GM12872 (cell line): ENCODE measurements at regions not wholly inside any gene's neighbourhood (a gene's known extent, or its start where the extent isn't known, plus 50 kb on each side); places are given as distances from the start of the nearest gene placed in this dataset.

Experiments
- TF ChIP-seq, protein P1 (sequence below): IDR thresholded peaks from 3 replicates; pipeline ENCODE4 v1.5.1; 2011; ENCODE audit warnings: low read depth, mild to moderate bottlenecking, low read length, moderate library complexity; ENCODE audit not compliant: insufficient read depth

DNA sequence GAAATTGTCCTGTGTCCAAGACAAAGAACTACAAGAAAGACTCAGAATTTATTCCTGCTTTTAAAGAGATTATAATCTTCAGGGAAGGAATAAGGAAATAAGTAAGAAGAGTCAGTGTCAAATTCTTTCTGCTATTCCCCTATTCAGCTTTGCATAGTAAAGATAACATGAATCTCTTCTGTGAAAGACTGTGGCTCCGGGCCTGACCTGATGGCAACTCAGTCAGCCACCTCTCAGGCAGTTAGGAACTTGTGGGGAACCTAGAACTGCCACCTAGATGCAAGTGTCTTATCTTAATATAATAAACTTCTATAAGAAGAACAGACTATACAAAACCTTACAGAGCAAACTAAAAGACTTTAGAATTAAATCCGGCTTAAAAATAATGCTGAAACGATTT lies 382.0 kb downstream of the RAD51AP2 start:
- TF ChIP-seq, protein P1, sequence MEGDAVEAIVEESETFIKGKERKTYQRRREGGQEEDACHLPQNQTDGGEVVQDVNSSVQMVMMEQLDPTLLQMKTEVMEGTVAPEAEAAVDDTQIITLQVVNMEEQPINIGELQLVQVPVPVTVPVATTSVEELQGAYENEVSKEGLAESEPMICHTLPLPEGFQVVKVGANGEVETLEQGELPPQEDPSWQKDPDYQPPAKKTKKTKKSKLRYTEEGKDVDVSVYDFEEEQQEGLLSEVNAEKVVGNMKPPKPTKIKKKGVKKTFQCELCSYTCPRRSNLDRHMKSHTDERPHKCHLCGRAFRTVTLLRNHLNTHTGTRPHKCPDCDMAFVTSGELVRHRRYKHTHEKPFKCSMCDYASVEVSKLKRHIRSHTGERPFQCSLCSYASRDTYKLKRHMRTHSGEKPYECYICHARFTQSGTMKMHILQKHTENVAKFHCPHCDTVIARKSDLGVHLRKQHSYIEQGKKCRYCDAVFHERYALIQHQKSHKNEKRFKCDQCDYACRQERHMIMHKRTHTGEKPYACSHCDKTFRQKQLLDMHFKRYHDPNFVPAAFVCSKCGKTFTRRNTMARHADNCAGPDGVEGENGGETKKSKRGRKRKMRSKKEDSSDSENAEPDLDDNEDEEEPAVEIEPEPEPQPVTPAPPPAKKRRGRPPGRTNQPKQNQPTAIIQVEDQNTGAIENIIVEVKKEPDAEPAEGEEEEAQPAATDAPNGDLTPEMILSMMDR: no peak

DNA sequence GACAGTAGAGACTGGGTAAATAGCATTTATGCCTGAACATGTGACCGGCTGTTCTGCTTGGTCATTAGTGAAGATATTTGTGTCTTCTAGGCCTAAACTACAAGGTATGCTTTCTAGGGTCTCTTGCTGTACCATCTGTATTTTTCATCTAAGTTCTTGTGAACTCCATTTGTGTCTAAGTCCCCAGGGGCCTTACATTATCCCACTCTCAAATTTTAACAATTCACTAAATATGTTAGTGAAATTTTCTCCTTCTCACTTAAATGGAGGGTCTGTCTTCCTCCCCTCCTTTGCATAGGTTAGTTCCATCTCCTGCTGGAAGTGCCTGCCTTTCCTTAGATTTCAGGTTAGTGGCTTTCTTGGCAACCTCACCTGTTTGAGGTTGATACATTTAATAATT lies 382.6 kb downstream of the RAD51AP2 start:
- TF ChIP-seq, protein P1: no peak

DNA sequence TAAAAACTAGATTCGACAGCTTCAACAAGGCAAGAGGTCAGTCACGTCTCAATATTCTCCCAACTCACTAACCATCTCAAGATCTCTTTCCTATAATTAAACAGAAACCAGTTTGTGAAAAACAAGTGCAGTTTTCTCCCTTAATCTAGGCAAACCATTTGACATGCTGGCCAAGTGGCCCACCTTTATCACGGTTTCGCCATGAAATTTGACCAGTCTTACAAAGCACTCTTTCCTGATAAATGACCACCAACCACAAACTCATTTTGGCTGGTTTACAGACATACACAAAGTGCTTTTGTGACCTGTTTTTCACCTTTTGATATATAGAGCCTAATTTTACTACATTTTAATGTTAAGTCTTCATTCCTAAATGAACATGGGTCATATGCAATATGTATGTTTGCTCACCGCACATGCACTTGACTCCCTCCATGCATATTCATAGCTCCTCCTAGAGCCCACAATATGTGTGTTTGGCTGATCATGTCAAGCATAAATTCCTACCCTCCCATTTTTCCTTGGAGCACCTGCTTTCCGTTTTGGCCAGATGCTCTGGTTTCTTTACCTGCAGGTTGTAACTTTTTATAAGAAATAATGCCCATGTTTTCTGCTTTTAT lies 385.1 kb downstream of the RAD51AP2 start:
- TF ChIP-seq, protein P1: no peak

DNA sequence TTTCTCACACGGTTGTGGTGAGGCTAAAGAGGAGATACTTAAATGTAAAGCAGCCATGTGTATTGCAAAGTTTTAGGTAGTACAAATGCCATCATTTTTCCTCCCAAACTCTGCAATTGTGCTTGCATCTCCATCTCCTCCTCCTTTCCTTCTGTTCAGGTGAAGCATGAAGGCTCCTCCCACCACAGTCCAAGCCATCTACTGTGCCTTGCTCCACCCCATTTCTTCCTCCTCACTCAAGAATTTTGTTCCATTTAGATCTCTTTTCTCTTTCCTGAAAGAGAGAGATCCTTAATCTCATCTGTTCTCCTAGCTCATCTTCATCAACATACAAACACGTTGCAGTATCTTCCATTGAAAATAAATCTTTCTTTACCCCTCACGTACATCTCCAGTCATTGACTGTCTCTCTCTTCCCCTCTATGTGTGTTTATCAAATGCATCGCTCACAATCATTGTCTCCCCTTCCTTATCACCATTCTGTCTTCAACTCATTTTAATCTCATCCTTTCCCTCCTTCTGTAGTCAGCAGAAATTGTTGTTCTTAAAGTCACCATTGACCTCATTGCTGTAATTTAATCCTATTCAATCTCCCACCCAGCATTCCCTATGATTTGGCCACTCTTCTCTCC lies 392.1 kb downstream of the RAD51AP2 start:
- TF ChIP-seq, protein P1: no peak

DNA sequence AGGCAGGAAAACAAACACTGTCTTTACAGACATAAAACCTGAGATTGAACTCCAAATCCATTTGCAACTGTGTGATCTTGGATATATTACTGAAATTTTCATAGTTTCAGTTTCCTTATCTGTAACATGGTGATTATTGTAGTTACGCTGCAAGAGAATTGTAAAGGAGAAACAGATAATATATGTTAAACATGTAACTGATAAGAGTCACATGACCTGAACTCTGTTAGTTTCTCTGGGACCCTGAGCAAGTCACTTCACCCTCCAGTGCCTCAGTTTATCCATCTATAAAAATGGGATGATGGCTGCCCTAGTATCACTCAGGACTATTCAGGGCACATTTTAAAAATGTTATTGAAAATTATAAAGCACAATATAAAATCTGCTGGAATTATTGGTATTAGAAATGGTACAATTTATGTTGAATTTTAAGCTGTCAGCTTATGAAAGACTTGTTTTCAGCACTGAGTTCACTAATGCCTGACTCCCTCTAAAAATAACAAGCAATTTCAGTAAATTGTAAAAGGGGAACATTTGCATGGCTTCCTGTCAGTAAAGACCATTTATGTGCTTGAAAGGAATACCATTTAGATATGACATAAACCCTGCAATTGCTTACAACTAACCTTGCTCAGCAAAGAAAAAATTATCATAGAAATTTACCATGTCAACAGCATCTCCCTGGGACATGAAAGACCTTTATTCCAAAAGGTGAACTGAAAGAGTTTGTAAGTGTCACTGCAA lies 393.5 kb downstream of the RAD51AP2 start:
- TF ChIP-seq, protein P1: no peak

DNA sequence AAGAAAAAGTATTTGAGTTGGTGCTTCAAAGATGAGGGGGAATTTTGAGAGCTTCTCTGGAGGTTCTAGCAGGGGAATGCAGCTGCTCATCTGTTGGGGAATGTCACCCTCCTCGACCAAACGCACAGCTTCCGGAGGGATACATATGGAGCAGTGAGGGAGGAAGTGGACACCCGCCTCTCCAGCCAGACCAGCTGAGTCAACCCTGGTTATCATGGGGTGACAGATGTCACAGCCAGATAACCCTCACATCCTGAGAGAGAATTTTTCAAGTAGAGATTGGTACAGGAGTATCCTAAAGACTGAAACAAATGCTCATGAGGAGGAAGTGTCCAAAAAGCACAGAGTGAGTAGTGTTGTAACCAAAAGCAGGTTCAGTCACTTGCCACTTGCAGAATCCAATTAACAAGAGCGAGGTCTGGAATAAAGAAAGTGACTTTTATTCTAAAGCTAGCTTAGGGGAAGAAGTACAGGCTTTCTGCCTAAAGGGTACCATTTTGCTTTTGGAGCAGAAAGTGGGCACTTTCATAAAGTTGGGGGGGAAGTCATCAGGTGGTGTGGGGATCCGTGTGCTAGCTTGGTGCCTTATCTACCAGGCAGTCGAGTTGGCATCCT lies 395.2 kb downstream of the RAD51AP2 start:
- TF ChIP-seq, protein P1: no peak

DNA sequence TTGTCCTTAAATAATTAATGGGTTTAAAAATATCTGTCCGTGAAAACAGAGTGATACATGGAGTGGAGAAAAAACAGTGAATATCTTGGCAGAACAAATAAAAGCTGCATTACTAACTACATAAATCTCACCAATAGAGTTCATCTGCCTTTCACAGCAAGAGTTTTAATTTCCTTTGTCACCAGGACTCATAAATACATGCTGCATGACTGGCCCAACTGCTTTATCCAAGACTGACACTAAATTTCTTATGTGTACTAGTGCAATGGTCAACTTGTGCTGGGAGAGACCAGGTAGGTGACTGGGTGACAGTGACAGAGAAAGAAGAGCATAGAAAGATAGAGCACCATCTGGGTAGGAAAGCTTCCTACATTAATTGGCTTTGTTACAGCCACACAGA lies 402.8 kb downstream of the RAD51AP2 start:
- TF ChIP-seq, protein P1: no peak
